HEK293 (cell line): ENCODE measurements at regions not wholly inside any gene's neighbourhood (a gene's known extent, or its start where the extent isn't known, plus 50 kb on each side); places are given as distances from the start of the nearest gene placed in this dataset.

Source experiments
- CTCF ChIP-seq: fragments of 450-650 bp; formaldehyde crosslinking; IDR thresholded peaks from 2 replicates; pipeline ENCODE4 v1.5.1; 2016; ENCODE audit warnings: missing biosample characterization, missing genetic modification characterization
- PRDM6 ChIP-seq: fragments of 450-650 bp; formaldehyde crosslinking; IDR thresholded peaks from 2 replicates; pipeline ENCODE4 v1.5.1; 2017; ENCODE audit warnings: missing biosample characterization, missing genetic modification characterization
- RBAK ChIP-seq: fragments of 450-650 bp; formaldehyde crosslinking; IDR thresholded peaks from 2 replicates; pipeline ENCODE4 v1.5.1; 2016; ENCODE audit warnings: missing biosample characterization, missing genetic modification characterization
- SALL2 ChIP-seq: fragments of 450-650 bp; formaldehyde crosslinking; IDR thresholded peaks from 2 replicates; pipeline ENCODE4 v1.5.0; 2017; ENCODE audit warnings: missing biosample characterization, mild to moderate bottlenecking, missing genetic modification characterization, borderline replicate concordance
- ZBTB20 ChIP-seq: fragments of 450-650 bp; formaldehyde crosslinking; IDR thresholded peaks from 2 replicates; pipeline ENCODE4 v1.5.1; 2016; ENCODE audit warnings: missing biosample characterization, missing genetic modification characterization
- ZBTB48 ChIP-seq: fragments of 450-650 bp; formaldehyde crosslinking; IDR thresholded peaks from 2 replicates; pipeline ENCODE4 v1.5.1; 2016; ENCODE audit warnings: missing biosample characterization, missing genetic modification characterization
- ZNF121 ChIP-seq: fragments of 450-650 bp; formaldehyde crosslinking; IDR thresholded peaks from 2 replicates; pipeline ENCODE4 v1.5.1; 2016; ENCODE audit warnings: missing biosample characterization, missing genetic modification characterization
- ZNF175 ChIP-seq: fragments of 450-650 bp; formaldehyde crosslinking; IDR thresholded peaks from 2 replicates; pipeline ENCODE4 v1.5.1; 2016; ENCODE audit warnings: missing biosample characterization, missing genetic modification characterization
- ZNF274 ChIP-seq, 2 experiments: fragments of 200-500 bp in 1 of 2; fragments of 450-650 bp in 1 of 2; sonication (Bioruptor generic) in 1 of 2; formaldehyde crosslinking in 1 of 2; IDR thresholded peaks; 2 replicates each; pipeline versions ENCODE4 v1.5.1 to v1.6.1; 2014 to 2016; ENCODE audit warnings: borderline replicate concordance in 1 of 2, inconsistent platforms in 1 of 2, low read length in 1 of 2, missing biosample characterization in 1 of 2, missing genetic modification characterization in 1 of 2
- ZNF366 ChIP-seq: fragments of 450-650 bp; formaldehyde crosslinking; conservative IDR thresholded peaks from 2 replicates; pipeline ENCODE4 v1.5.1; 2016; ENCODE audit warnings: missing biosample characterization, missing genetic modification characterization
- ZNF433 ChIP-seq: fragments of 450-650 bp; formaldehyde crosslinking; IDR thresholded peaks from 2 replicates; pipeline ENCODE4 v1.5.1; 2016; ENCODE audit warnings: missing biosample characterization, missing genetic modification characterization, low read depth
- TF ChIP-seq, protein P1 (sequence below): fragments of 450-650 bp; formaldehyde crosslinking; IDR thresholded peaks from 2 replicates; pipeline ENCODE4 v1.5.1; 2016; ENCODE audit warnings: missing biosample characterization, missing genetic modification characterization

GRCh38 chr2:2482851-2483250 lies 151.8 kb upstream of the MYT1L start:
- no peak for TF ChIP-seq ZNF366 (tag by site-specific recombination)
- no peak for TF ChIP-seq SALL2
- no peak for TF ChIP-seq ZBTB48 (tag by site-specific recombination)
- no peak for TF ChIP-seq CTCF
- TF ChIP-seq, protein P1, sequence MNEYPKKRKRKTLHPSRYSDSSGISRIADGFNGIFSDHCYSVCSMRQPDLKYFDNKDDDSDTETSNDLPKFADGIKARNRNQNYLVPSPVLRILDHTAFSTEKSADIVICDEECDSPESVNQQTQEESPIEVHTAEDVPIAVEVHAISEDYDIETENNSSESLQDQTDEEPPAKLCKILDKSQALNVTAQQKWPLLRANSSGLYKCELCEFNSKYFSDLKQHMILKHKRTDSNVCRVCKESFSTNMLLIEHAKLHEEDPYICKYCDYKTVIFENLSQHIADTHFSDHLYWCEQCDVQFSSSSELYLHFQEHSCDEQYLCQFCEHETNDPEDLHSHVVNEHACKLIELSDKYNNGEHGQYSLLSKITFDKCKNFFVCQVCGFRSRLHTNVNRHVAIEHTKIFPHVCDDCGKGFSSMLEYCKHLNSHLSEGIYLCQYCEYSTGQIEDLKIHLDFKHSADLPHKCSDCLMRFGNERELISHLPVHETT, result no peak
- TF ChIP-seq RBAK (tag by site-specific recombination), result no peak
- TF ChIP-seq ZNF274 (IDR thresholded peaks at IDR 0.05; ENCODE audit: low read length), result no peak
- TF ChIP-seq ZNF274 (tag by site-specific recombination; IDR thresholded peaks at IDR 0.05; ENCODE audit: borderline replicate concordance), result no peak
- TF ChIP-seq ZNF175 (tag by site-specific recombination), result no peak
- no peak for TF ChIP-seq ZBTB20 (tag by site-specific recombination)
- no peak for TF ChIP-seq ZNF433 (tag by site-specific recombination)
- no peak for TF ChIP-seq ZNF121
- TF ChIP-seq PRDM6, result no peak
